ENCODE measurements at regions not wholly inside any gene's neighbourhood (a gene's known extent, or its start where the extent isn't known, plus 50 kb on each side); places are given as distances from the start of the nearest gene placed in this dataset.

DNA sequence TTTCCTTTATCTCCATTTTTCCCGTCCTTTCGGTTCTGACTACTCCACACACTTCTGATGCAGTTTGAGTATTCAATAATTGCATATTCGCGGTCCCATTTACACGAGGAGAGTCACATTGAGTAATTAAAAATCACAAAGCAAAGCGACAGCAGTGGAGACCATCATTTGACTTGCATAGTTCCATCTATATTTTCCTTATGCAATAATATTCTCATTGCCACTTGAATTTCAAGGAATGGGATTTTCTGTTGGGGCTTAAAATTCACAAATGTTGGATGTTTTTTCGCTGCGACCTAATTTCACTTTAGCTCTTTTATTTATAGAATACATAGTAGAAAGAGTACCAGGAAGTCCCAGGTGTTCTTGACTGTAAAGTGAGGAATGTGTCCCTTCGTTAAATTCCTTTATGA is 186.8 kb downstream of the ZEB2 start:
- peaks cover 2% of the 10 kb centered on the region for H3K27me3 Mint-ChIP-seq (ENCODE audit: low read depth)
- peak overlapping the region; percentile 92 for H3K27ac Mint-ChIP-seq (ENCODE audit: unreplicated experiment)
- H3K9me3 Mint-ChIP-seq: peaks cover 3% of the 10 kb centered on the region
- TF ChIP-seq, protein P1, sequence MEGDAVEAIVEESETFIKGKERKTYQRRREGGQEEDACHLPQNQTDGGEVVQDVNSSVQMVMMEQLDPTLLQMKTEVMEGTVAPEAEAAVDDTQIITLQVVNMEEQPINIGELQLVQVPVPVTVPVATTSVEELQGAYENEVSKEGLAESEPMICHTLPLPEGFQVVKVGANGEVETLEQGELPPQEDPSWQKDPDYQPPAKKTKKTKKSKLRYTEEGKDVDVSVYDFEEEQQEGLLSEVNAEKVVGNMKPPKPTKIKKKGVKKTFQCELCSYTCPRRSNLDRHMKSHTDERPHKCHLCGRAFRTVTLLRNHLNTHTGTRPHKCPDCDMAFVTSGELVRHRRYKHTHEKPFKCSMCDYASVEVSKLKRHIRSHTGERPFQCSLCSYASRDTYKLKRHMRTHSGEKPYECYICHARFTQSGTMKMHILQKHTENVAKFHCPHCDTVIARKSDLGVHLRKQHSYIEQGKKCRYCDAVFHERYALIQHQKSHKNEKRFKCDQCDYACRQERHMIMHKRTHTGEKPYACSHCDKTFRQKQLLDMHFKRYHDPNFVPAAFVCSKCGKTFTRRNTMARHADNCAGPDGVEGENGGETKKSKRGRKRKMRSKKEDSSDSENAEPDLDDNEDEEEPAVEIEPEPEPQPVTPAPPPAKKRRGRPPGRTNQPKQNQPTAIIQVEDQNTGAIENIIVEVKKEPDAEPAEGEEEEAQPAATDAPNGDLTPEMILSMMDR (conservative IDR thresholded peaks at IDR 0.05): no peak
- peaks cover 2% of the 10 kb centered on the region for H3K36me3 Mint-ChIP-seq (ENCODE audit: low read depth)
- H3K4me1 Mint-ChIP-seq: peaks cover 38% of the 10 kb centered on the region
- peak overlapping the region; percentile 91 for H3K4me3 Mint-ChIP-seq
- no peak for DNase-seq (ENCODE audit: low read depth, low spot score)

DNA sequence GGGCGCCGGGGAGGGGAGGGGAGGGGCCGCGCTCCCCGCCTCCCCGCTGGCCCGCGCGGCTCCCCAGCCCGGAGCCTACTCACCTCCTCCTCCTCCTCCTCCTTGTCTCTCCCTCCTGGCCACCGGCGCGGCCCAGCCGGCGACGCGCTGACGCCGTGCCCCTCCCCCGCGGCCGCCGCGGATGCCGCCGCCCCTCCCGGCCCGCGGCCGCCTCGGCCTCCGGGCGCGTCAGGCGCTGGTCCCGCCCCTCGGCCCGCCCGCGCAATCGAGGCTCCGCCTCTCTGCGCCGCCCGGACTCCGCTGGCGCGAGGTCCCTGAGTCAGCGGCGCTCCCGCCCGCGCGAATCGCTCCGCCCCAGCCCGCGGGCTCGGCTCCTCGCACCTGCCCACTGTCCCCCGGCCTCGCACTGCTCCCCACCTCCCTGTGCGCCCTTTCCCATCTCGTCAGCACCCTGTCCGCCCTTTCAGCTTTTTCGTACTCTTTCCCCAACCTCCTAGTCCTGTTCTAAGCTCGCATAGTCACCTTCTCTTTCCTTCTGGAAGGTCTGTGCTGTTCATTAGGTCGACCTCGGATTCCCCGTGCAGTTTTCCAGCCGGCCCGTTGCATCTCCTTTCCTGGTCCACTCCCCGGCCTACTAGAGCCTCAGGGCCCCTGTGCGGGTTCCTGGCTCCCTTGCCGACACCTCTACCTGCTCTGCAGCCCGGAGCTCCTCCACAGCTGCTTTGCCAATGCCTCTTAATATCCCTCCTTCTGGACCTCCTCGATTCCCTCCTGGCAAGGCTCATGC is 187.4 kb downstream of the ZEB2 start:
- Mint-ChIP-seq H3K36me3 (ENCODE audit: low read depth) (peaks cover 2% of the 10 kb centered on the region), H3K27me3 (ENCODE audit: low read depth) (peaks cover 2% of the 10 kb centered on the region), H3K4me1 (peaks cover 39% of the 10 kb centered on the region), H3K4me3 (peak overlapping the region; percentile 91), H3K9me3 (peaks cover 3% of the 10 kb centered on the region), H3K27ac (ENCODE audit: unreplicated experiment) (peak overlapping the region; percentile 92)
- TF ChIP-seq, protein P1 (conservative IDR thresholded peaks at IDR 0.05): no peak
- peak; percentile 70 for DNase-seq (ENCODE audit: low read depth, low spot score)

DNA sequence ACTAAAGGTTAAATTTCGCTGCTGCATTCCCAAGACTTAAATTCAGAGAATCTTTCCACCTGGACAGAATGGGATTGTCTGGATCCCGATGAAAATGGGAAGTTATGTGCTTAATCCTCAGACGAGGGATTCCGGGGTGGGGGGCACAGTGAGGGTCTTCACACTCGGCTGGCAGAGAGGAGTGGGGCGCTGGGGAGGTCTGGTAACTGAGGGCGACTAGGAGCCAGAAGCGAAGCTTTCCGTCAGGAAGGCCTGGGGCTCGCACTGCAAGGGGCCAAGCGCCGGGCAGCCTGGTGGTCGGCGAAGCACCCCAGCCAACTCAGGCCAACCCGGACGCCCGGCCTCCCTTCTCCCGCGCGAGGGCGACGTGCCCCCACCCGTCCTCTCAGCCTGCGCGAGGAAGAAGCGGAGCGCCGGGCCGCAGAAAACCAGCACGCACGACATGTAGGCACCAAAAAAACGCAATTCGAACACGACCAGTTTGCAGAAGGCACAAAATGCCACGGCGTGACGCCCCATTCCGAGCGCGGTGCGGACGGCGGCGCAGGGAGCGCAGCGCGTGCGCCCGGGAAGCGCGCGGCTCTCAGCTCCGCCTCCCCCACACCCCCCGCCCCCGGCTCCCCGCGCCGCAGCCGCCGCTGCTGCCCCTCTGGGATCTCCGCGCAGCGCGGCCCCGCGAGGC is 188.1 kb downstream of the ZEB2 start:
- TF ChIP-seq, protein P1 (conservative IDR thresholded peaks at IDR 0.05): peak; percentile 28
- H3K4me1 Mint-ChIP-seq: peaks cover 46% of the 10 kb centered on the region
- no peaks in the 10 kb centered on the region for H3K9me3 Mint-ChIP-seq
- H3K4me3 Mint-ChIP-seq: peak overlapping the region; percentile 94
- H3K27ac Mint-ChIP-seq (ENCODE audit: unreplicated experiment): peak overlapping the region; percentile 96
- H3K36me3 Mint-ChIP-seq (ENCODE audit: low read depth): no peaks in the 10 kb centered on the region
- no peak for DNase-seq (ENCODE audit: low read depth, low spot score)
- peaks cover 2% of the 10 kb centered on the region for H3K27me3 Mint-ChIP-seq (ENCODE audit: low read depth)

DNA sequence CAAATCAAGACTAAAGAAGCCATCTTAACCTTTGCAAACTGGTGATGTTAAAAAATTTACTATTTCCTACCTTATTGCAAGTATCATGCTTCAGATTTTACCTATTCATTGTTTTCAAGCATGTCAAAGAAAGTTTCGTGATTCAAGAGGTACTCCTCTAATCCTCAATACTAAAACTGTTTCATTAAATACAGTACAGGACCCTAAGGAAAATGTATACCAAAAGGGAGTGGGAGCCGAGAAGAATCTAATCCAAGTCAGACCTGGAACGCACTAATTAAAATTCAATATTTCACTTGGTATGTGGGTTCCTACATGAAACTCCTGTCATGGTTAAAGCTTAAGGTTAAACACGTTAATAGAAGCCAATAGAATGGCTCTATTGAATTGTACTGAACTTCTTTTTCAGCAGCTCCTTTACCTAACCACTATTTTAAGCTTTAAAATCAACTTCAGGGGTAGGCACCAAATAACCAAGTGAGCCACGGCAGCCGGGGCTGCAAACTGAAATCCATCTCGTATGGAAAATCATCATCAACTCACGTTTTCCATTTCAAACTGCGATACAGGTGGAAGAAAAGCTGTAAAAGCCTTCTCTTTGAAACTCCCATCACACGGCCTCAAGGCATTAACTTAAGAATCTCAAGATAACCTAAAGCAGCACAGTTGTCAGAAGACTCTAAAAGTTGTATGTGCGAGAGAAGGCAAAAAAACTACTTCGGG is 188.8 kb downstream of the ZEB2 start:
- TF ChIP-seq, protein P1 (conservative IDR thresholded peaks at IDR 0.05): no peak
- H3K27ac Mint-ChIP-seq (ENCODE audit: unreplicated experiment): peak overlapping the region; percentile 89
- peak overlapping the region; percentile 94 for H3K4me3 Mint-ChIP-seq
- H3K9me3 Mint-ChIP-seq: peaks cover 3% of the 10 kb centered on the region
- H3K27me3 Mint-ChIP-seq (ENCODE audit: low read depth): peaks cover 2% of the 10 kb centered on the region
- H3K4me1 Mint-ChIP-seq: peaks cover 50% of the 10 kb centered on the region
- H3K36me3 Mint-ChIP-seq (ENCODE audit: low read depth): peaks cover 3% of the 10 kb centered on the region
- DNase-seq (ENCODE audit: low read depth, low spot score): no peak

DNA sequence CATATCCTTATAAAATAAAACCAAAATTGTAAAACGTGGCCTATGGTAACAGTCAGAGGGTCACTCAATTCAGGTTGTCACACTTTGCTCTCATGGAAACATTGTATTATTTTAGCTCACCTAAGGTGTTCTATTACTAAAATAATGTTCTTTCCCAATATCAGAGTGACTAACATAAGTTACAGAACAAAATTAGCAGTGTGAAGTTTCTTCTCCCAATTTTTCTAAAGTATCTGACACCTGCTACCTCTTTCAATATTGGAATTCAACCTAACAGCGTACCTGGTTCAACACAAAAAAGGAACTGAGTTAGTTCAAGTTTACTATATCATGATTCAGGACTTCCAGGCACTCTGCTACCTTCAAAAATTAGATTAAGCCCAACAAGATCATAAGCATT is 190.4 kb downstream of the ZEB2 start:
- TF ChIP-seq, protein P1 (conservative IDR thresholded peaks at IDR 0.05): no peak
- Mint-ChIP-seq H3K9me3 (peaks cover 3% of the 10 kb centered on the region), H3K4me3 (peak overlapping the region; percentile 6), H3K4me1 (peaks cover 58% of the 10 kb centered on the region), H3K27ac (ENCODE audit: unreplicated experiment) (no peak overlapping the region), H3K36me3 (ENCODE audit: low read depth) (peaks cover 3% of the 10 kb centered on the region), H3K27me3 (ENCODE audit: low read depth) (peaks cover 2% of the 10 kb centered on the region)
- DNase-seq (ENCODE audit: low read depth, low spot score): no peak

Measured in neural crest cell (in vitro differentiated cells).